HG03342 (cell line): ENCODE measurements at regions not wholly inside any gene's neighbourhood (a gene's known extent, or its start where the extent isn't known, plus 50 kb on each side); places are given as distances from the start of the nearest gene placed in this dataset.
"Not testable (repeated sequence)": the region's sequence is repeated elsewhere in the genome, so short reads cannot be mapped to it uniquely, and the experiment has no call there.

Experiments
- ATAC-seq: cut with Tn5 transposase; IDR thresholded peaks from one replicate; pipeline ENCODE4 v1.9.1; 2021; ENCODE audit warnings: mild to moderate bottlenecking, moderate library complexity; ENCODE audit not compliant: unreplicated experiment

DNA sequence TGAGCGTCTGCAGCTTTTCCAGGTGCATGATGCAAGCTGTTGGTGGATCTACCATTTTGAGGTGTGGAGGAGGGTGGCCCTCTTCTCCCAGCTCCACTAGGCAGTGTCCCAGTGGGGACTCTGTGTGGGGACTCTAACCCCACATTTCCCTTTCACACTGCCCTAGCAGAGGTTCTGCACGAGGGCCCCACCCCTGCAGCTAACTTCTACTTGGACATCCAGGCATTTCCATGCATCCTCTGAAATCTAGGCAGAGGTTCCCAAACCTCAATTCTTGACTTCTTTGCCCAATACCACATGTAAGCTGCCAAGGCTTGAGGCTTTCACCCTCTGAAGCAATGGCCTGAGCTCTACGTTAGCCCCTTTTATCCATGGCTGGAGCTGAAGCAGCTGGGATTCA, 61.4 kb upstream of the HGFAC start:
- not testable (repeated sequence) for ATAC-seq

DNA sequence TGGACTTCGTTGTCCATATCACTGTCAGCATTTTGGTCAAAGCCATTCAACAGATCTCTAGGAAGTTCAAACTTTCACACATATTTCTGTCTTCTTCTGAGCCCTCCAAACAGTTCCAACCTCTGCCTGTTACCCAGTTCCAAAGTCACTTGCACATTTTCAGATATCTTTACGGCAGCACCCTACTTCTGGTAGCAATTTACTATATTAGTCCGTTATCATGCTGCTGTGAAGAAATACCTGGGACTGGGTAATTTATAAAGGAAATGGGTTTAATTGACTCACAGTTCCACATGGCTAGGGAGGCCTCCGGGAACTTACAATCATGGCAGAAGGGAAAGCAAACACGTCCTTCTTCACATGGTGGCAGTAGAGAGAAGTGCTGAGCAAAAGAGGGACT, 60.6 kb upstream of the HGFAC start:
- not testable (repeated sequence) for ATAC-seq

DNA sequence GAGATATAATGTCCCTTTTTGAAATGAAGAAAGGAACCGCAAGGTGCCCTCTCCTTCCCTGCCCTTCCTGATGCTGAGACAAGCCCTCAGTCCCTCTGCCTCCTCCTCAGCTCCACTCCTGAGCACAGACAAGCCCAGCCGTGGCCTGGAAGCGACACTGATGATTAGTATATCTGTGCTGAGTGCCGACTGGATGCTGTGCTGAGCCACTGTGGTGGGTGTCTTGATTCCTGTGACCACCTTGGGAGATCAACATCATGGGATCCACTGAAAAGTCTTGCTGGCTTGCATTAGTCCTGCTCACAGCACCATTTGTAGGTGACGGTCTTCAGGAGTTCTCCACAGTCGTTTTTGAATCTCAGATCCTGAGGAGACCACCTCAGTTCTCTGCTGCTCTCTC, 59.5 kb upstream of the HGFAC start:
- ATAC-seq, result no peak

DNA sequence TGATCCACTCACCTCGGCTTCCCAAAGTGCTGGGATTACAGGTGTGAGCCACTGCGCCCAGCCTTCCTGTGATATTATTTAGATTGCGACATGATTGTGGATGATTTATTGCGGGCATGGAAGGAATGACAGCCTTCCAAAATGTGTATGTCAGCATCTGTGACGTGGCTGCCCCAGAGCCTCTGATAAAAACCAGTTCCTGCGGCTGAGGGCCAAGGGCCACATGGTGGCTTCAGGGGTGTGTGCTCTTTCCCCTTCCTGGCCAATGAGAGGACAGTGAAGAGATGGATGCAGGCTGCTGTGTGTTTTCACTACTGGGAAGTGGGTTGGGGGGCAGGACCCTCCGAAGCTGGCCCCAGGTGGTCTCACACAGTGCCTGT, 57.4 kb upstream of the HGFAC start:
- no peak for ATAC-seq

DNA sequence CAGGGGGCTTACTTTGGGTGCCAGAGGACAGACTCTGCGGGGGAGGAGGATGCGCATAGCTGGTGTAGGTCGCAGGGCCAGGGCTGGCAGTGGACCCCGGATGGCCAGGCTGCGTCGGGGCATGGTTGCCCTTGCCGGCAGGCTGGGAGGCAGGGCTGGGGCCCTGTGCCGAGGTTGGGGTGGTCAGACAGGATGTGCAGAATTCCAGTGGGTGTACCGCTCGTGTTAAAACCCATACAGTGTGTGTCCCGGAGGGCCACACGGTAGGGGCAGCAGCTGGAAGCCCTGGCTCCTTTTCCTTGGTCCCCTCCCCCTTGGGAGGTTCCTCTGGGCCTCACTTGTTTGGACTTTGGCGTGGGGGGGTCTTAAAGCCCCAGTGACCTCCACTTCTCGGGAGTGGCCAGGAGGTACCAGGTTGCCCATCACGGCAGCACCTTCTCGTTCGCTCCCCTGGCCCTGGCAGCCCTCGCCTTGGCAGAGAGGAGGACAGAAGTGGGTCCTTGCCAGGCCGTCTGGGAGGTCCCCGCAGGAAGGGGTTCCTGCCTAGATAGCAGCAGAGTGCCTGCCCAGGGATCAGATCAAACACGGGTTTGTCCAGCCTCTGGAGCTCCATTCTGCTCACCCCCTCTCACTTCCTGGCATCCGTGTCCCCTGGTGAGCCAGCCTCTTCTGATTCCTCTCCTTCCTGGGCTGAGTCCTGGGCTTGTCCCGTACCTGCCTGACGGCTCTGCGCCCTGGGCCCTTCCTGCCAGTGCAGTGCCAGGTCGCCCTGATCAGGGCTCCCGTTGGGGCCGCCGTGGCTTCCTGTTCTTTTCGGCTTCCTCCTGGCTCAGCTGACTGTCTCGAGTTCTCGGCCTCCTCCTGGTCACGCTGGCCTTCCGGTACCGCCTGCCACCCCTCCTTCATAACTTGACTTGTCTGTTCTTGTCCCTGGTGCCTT, 56.7 kb upstream of the HGFAC start:
- ATAC-seq, result no peak

DNA sequence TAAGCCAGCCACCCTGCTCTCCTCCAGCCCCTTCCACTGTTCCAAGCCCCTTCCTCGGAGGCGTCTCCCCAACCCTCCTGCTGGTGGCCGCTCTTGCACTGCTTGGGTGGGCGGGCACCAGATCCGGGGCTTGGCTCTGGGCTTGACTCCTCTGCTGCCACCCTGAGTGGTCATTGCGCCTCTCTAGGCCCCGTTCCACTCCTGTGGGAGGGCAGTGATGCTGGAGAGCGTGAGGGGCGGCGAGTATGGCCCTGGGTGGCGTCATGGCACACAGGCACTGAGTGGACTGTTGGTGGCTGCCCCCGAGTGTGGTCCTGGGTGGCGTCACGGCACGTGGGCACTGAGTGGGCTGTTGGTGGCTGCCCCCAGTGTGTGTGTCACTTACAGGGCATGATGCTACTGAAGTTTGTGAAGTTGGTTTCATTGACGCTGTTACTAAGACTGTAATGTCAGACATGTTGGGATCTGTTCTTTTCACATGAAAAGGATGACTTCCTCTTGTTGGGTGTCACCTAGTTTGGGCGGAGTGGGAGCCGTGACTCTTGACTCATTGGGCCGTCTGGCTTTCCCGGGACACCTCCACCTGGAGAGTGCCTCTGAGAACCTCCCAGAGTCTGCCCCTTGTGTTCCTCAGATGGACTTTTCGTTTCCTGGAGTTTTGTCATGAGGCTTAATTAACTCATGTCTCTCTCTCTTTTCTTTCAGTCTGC, 55.9 kb upstream of the HGFAC start:
- no peak for ATAC-seq

DNA sequence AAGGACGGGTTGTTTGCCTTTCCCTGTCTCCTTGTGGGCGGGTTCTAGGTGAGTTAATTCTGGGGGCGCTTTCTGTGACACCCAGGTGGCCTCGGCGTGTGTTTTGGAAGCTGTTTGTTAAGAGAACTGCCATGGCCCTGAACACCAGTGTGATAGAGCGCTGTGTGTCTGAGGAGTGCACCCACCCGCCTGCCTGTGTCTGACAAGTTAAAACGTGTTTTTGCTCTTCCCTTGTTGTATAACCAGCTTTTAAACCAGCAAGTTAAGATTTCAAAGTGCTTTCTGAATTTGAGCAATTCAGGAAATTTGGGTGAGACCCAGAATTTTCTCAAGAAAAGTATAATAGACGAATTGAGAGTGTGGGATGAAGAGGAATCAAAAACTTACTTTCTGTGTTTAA, 55.2 kb upstream of the HGFAC start:
- ATAC-seq, result no peak

DNA sequence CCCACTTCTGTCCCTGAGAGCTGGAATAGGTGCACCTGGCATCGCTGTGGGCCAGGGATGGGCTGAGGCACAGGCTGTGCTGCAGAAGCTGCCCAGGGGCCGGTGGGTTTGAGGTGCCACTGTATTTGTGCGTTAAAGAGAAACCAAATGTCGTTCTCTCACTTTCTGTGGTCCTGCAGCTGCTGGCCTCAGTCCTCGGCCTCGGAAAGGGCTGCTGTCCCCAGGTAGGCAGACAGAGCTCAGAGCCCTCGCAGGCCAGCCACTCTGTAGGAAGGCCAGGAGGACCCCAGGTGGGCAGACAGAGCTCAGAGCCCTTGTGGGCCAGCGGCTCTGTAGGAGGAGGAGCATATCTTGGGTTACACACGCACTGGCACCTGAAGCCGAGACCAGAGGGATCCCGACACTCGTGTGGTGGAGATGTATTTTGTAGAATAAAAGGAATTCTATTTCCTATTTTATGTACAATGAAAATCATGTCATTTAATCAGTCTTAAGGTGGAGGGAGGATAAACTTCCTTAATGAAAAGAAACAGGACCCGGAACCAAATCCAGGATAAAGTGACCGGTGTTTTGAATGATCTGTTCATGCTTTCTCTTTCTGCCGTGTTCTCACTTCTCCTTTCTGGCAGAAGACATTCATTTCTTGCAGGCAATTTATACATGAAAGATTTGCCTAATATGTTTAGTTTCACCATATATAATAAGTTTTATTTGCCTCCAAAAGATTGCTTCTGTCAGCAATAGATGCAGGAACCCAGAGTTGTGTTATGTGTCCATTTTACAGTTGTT, 54.4 kb upstream of the HGFAC start:
- peak; percentile 57 for ATAC-seq

DNA sequence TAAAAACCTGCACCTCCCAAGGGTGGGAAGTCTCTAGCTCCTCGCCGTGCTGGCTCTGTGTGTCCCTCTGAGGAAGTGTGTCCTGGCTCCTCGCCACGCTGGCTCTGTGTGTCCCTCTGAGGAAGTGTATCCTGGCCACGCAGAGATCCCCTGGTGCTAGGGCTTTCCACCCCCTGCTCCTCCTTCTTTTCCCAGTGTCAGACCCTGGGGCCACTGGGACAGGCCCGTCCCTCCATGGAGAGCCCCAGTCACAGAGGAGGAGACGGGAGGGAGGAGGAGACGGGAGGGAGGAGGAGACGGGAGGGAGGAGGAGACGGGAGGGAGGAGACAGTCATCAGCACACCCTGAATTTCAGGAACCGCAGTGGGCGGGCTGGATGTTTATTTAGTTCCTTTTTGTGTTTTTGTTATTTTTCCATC, 53.8 kb upstream of the HGFAC start:
- peak; percentile 31 for ATAC-seq

DNA sequence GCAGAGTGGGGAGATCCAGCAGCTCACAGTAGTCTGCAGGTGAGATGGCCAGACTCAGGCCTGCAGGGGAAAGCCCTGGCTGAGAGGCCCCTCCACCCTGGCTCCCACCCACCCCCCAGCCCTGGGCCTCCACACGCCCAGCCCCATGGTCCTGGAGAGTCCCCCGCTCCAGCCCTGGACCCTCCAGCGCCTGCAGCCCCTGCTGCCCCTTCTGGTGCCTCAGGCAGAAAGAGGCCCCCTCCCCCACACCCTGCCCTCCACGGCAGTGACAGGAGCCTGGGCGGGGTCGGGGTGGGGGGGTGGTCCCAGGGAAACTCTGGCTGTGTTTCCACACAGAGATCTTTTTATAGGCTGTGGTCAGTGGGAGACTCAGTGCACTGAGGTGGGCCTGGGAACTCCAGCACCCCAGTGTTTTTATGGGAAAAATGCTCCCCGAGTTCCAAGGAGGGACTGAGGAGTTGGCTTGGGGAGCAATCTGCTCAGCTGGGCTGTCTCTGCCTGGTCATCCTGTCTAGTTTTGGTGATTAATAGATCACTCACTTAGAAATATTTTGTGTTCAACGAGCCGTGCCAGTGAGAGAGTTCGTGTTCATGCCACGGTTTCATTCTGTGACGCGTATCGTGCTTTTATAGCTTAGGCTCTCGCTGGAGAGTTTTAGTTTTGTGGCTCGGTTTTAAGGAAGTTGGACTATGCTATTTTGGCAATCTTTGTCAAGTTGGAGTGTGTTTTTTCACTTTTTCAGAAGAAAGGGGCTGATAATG, 53.1 kb upstream of the HGFAC start:
- peak; percentile 70 for ATAC-seq

DNA sequence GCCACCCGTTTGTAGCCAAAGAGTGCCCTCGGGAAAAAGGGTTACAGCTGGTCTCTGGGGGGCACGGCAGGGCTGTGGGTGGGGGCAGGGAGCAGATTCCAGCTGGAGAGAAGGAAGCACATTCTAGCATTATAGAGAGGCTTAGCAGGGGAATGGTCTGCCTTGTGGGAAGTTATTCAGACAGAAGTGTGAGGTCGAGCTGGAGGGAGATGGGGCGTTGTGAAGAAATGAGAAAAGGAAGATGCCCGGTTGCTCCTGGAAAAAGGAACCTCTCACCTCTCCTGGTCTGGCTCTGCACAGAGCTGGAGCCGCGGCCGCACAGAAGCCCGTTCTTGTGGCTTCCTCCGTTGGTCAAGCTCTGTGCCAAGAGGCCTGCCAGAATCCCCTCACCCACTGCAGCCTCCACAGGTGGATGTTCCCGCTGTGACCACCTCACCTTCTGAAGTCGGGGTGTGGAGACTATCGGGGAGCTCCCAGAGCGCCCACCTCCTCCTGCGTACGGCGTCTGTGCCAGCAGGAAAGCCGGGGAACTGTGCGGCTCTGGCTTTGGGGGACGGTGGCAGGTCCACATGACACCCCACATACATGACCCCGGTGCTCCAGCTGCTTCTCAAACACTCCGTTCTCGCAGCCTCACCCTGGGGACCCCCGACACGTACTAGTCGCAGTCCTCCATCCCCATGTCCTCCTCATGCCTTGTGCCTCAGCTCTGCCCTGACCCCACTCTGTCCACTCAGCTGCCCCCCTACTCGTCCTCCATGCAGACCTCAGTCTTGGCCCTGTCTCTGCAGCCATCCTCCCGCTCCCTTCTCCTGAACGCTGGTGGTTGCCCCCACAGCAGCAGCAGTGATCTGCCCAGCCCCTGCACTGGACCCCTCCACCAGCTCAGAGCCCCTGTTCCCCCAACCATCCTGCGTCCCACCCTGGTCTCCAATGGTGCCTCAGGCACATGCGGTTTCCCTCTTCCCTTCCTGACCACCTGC, 52.2 kb upstream of the HGFAC start:
- no peak for ATAC-seq

DNA sequence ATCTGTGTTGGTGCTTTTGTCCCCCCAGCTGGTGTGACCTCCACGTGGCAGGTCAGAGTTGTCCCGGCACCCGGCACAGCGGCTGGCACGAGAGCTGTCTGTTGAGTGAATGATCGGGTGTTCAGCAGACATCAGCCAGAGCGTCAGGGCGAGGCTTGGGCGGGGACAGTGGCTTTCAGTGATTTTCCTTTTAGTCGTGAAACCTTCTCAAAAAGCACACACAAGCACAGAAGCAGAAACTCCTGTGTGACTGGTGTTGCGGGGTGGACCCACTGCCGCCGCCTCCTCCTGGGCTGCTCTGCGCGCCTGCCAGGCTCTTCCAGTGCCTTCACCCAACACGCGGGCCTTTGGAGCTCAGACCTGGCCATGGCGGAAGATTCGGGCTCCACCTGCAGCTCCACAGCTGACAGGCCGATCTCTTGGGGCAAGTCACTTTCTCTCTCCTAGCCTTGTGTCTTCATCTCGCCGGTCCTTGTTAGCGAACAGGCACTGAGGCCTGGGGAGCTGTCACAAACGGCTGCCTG, 51.4 kb upstream of the HGFAC start:
- ATAC-seq, result no peak

DNA sequence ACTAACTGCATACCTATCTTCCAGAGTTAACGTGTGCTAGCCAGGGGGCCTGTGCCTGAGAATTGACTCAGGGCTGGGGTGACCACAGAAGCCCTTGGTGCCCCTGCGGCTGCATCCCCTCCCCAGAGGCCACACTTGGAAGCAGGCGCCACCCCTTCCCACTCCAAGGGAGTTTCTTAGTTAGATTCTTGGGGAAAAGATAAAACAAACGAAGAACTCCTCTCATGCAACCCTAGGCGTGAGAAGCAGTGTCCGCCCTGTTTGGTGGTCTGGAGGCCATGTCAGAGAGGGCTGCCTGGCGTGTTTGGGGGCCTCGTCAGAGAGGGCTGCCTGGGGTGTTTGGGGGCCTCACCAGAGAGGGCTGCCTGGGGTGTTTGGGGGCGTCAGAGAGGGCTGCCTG, 50.3 kb upstream of the HGFAC start:
- no peak for ATAC-seq
